DMS153 (cell line): ENCODE measurements at regions not wholly inside any gene's neighbourhood (a gene's known extent, or its start where the extent isn't known, plus 50 kb on each side); places are given as distances from the start of the nearest gene placed in this dataset.
"Not testable (repeated sequence)": the region's sequence is repeated elsewhere in the genome, so short reads cannot be mapped to it uniquely, and the experiment has no call there.

Experiments used
- DNase-seq: peaks from one replicate; lab custom pipeline; 2025; lab: John Stamatoyannopoulos, UW

- not testable (repeated sequence) for DNase-seq
Observed at GRCh38 chr2:16065272-16066069, 125.1 kb downstream of the MYCN start.

GRCh38 chr2:16064745-16065144 lies 124.4 kb downstream of the MYCN start:
- no peak for DNase-seq

- no peak for DNase-seq
Observed at GRCh38 chr2:16063955-16064633, 123.7 kb downstream of the MYCN start.

GRCh38 chr2:16063251-16063850 lies 123.0 kb downstream of the MYCN start:
- no peak for DNase-seq

GRCh38 chr2:16062471-16063250 lies 122.3 kb downstream of the MYCN start:
- no peak for DNase-seq

- no peak for DNase-seq
Observed at GRCh38 chr2:16061441-16062217, 121.3 kb downstream of the MYCN start.

- DNase-seq = no peak
Observed at GRCh38 chr2:16060936-16061338, 120.6 kb downstream of the MYCN start.

GRCh38 chr2:16060125-16060935 lies 120.0 kb downstream of the MYCN start:
- DNase-seq = no peak

GRCh38 chr2:16059393-16060016 lies 119.2 kb downstream of the MYCN start:
- no peak for DNase-seq

- no peak for DNase-seq
Observed at GRCh38 chr2:16058747-16059358, 118.5 kb downstream of the MYCN start.

- DNase-seq = no peak
Observed at GRCh38 chr2:16058256-16058655, 117.9 kb downstream of the MYCN start.

GRCh38 chr2:16057661-16058060 lies 117.3 kb downstream of the MYCN start:
- DNase-seq = no peak

GRCh38 chr2:16055848-16056580 lies 115.7 kb downstream of the MYCN start:
- DNase-seq = no peak

- DNase-seq = no peak
Observed at GRCh38 chr2:16053437-16054257, 113.3 kb downstream of the MYCN start.

GRCh38 chr2:16052571-16053052 lies 112.3 kb downstream of the MYCN start:
- not testable (repeated sequence) for DNase-seq

- DNase-seq = no peak
Observed at GRCh38 chr2:16051841-16052564, 111.7 kb downstream of the MYCN start.

GRCh38 chr2:16050908-16051489 lies 110.6 kb downstream of the MYCN start:
- peak; percentile 55 for DNase-seq
